Mammary epithelial cell (primary cell): ENCODE measurements at regions not wholly inside any gene's neighbourhood (a gene's known extent, or its start where the extent isn't known, plus 50 kb on each side); places are given as distances from the start of the nearest gene placed in this dataset.
"Not testable (repeated sequence)": the region's sequence is repeated elsewhere in the genome, so short reads cannot be mapped to it uniquely, and the experiment has no call there.

Experiments
- CTCF ChIP-seq, 2 donors: IDR thresholded peaks in 1 of 2; conservative IDR thresholded peaks in 1 of 2; 2 replicates each; pipeline ENCODE4 v1.5.1; 2011 to 2012; ENCODE audit warnings: inconsistent platforms in 2 of 2, low read length in 2 of 2, mild to moderate bottlenecking in 2 of 2, control low read depth in 1 of 2, low read depth in 1 of 2; ENCODE audit not compliant: insufficient read depth in 1 of 2; ENCODE audit errors: extremely low read depth in 1 of 2
- EZH2 ChIP-seq: IDR thresholded peaks from 2 replicates; pipeline ENCODE4 v1.6.1; 2012; ENCODE audit warnings: low read length, inconsistent platforms, borderline replicate concordance

GRCh38 chr1:149330081-149330335 is 144.8 kb upstream of the NBPF19 start:
- not testable (repeated sequence) for TF ChIP-seq CTCF (conservative IDR thresholded peaks at IDR 0.05 in 1 of 2, IDR thresholded peaks at IDR 0.05 in 1 of 2; ENCODE audit: extremely low read depth in 1 of 2, insufficient read depth in 1 of 2, low read depth in 1 of 2, low read length in 2 of 2); EZH2
